NCI-H748 treated with DMSO at 0.1 percent for 48 hours (cell line): ENCODE measurements at regions not wholly inside any gene's neighbourhood (a gene's known extent, or its start where the extent isn't known, plus 50 kb on each side); places are given as distances from the start of the nearest gene placed in this dataset.
A peak's percentile ranks its signal among the peaks of the same experiment; 100 is the strongest.

ENCODE experiments used
- DNase-seq: peaks from one replicate; lab custom pipeline; 2025; lab: John Stamatoyannopoulos, UW

- no peak for DNase-seq
Observed at GRCh38 chr18:29226213-29226612, 1049.3 kb upstream of the CDH2 start.

- no peak for DNase-seq
Observed at GRCh38 chr18:29225351-29225750, 1048.4 kb upstream of the CDH2 start.

- DNase-seq, result no peak
Observed at GRCh38 chr18:29218091-29218490, 1041.2 kb upstream of the CDH2 start.

- DNase-seq, result no peak
Observed at GRCh38 chr18:29217124-29217915, 1040.4 kb upstream of the CDH2 start.

- no peak for DNase-seq
Observed at GRCh38 chr18:29198834-29199233, 1021.9 kb upstream of the CDH2 start.

GRCh38 chr18:29196307-29196706, 1019.4 kb upstream of the CDH2 start:
- DNase-seq, result no peak

- no peak for DNase-seq
Observed at GRCh38 chr18:29191263-29191662, 1014.3 kb upstream of the CDH2 start.

GRCh38 chr18:29188760-29189159, 1011.8 kb upstream of the CDH2 start:
- no peak for DNase-seq

GRCh38 chr18:29185801-29186200, 1008.9 kb upstream of the CDH2 start:
- DNase-seq, result no peak

- no peak for DNase-seq
Observed at GRCh38 chr18:29184654-29185053, 1007.7 kb upstream of the CDH2 start.

GRCh38 chr18:29181151-29181901, 1004.4 kb upstream of the CDH2 start:
- no peak for DNase-seq

- no peak for DNase-seq
Observed at GRCh38 chr18:29176681-29177080, 999.8 kb upstream of the CDH2 start.

- DNase-seq, result no peak
Observed at GRCh38 chr18:29174891-29175290, 998.0 kb upstream of the CDH2 start.

GRCh38 chr18:29172756-29173067, 995.8 kb upstream of the CDH2 start:
- DNase-seq, result no peak

- no peak for DNase-seq
Observed at GRCh38 chr18:29171892-29172755, 995.2 kb upstream of the CDH2 start.

- DNase-seq, result no peak
Observed at GRCh38 chr18:29169599-29169998, 992.7 kb upstream of the CDH2 start.

- DNase-seq, result no peak
Observed at GRCh38 chr18:29164993-29165599, 988.2 kb upstream of the CDH2 start.

- no peak for DNase-seq
Observed at GRCh38 chr18:29164020-29164706, 987.2 kb upstream of the CDH2 start.

- no peak for DNase-seq
Observed at GRCh38 chr18:29163596-29163995, 986.7 kb upstream of the CDH2 start.

GRCh38 chr18:29161429-29161828, 984.5 kb upstream of the CDH2 start:
- no peak for DNase-seq

GRCh38 chr18:29160170-29160569, 983.2 kb upstream of the CDH2 start:
- DNase-seq, result peak; percentile 44

GRCh38 chr18:29157905-29158304, 981.0 kb upstream of the CDH2 start:
- no peak for DNase-seq
